Naive B cell (primary cell): ENCODE measurements at regions not wholly inside any gene's neighbourhood (a gene's known extent, or its start where the extent isn't known, plus 50 kb on each side); places are given as distances from the start of the nearest gene placed in this dataset.

ENCODE experiments used
- ATAC-seq, 2 donors: fragments of 150-1000 bp; cut with Tn5 transposase; 2 replicates each; pipeline ENCODE4 v1.10.0; 2021; ENCODE audit warnings: low read depth in 2 of 2, mild to moderate bottlenecking in 2 of 2, moderate library complexity in 2 of 2
- DNase-seq: peaks from one replicate; pipeline ENCODE4 v3.0.0; 2022
- H3K27ac Mint-ChIP-seq, 6 donors: one replicate each; pipeline ENCODE4 v1.8.0; 2020 to 2022; ENCODE audit warnings: mild to moderate bottlenecking in 6 of 6, mixed read lengths in 6 of 6, moderate library complexity in 5 of 6, inconsistent platforms in 2 of 6
- H3K27me3 Mint-ChIP-seq, 3 donors: one replicate each; pipeline ENCODE4 v1.8.0; 2021 to 2022; ENCODE audit warnings: mixed read lengths in 3 of 3, mild to moderate bottlenecking in 1 of 3
- H3K36me3 Mint-ChIP-seq, 2 donors: one replicate each; pipeline ENCODE4 v1.8.0; 2020 to 2022; ENCODE audit warnings: mixed read lengths in 2 of 2, inconsistent platforms in 1 of 2, mild to moderate bottlenecking in 1 of 2
- H3K4me1 Mint-ChIP-seq, 3 donors: one replicate each; pipeline ENCODE4 v1.8.0; 2020 to 2022; ENCODE audit warnings: mixed read lengths in 3 of 3, inconsistent platforms in 1 of 3, mild to moderate bottlenecking in 1 of 3, moderate library complexity in 1 of 3
- H3K4me3 Mint-ChIP-seq, 8 donors: one replicate each; pipeline ENCODE4 v1.8.0; 2020 to 2022; ENCODE audit warnings: mild to moderate bottlenecking in 8 of 8, mixed read lengths in 8 of 8, moderate library complexity in 8 of 8, inconsistent platforms in 2 of 8
- H3K9me3 Mint-ChIP-seq, 7 donors: one replicate each; pipeline ENCODE4 v1.8.0; 2020 to 2022; ENCODE audit warnings: mixed read lengths in 7 of 7, mild to moderate bottlenecking in 5 of 7, inconsistent platforms in 2 of 7, moderate library complexity in 1 of 7

- Mint-ChIP-seq H3K9me3 (peaks cover 0 to 2% (median 0%) of the 10 kb centered on the region in 7 donors), H3K4me1 (peaks cover 22 to 24% (median 22%) of the 10 kb centered on the region in 3 donors), H3K4me3 (no peak overlapping the region), H3K27me3 (peaks cover 0 to 5% (median 0%) of the 10 kb centered on the region in 3 donors), H3K36me3 (no peaks in the 10 kb centered on the region), H3K27ac (peak overlapping the region in 2 of 6 donors; percentile 36 to 86)
- ATAC-seq = no peak
- no peak for DNase-seq
Measured at GRCh38 chr1:234735476-234735875, 125.5 kb upstream of the IRF2BP2 start.

GRCh38 chr1:234734869-234735268 is 124.9 kb upstream of the IRF2BP2 start:
- Mint-ChIP-seq H3K9me3 (no peaks in the 10 kb centered on the region), H3K36me3 (no peaks in the 10 kb centered on the region), H3K27ac (peak overlapping the region in 2 of 6 donors; percentile 24 to 33), H3K27me3 (no peaks in the 10 kb centered on the region), H3K4me3 (no peak overlapping the region), H3K4me1 (peaks cover 28 to 30% (median 28%) of the 10 kb centered on the region in 3 donors)
- DNase-seq (no peak), ATAC-seq (no peak)

GRCh38 chr1:234734412-234734835 is 124.4 kb upstream of the IRF2BP2 start:
- H3K4me1 Mint-ChIP-seq = peaks cover 28 to 33% (median 30%) of the 10 kb centered on the region in 3 donors
- H3K9me3 Mint-ChIP-seq = no peaks in the 10 kb centered on the region
- DNase-seq (no peak), ATAC-seq (no peak)
- H3K27me3 Mint-ChIP-seq = no peaks in the 10 kb centered on the region
- H3K27ac Mint-ChIP-seq = peak overlapping the region in 2 of 6 donors; percentile 78 to 79
- no peaks in the 10 kb centered on the region for H3K36me3 Mint-ChIP-seq
- no peak overlapping the region for H3K4me3 Mint-ChIP-seq

- H3K36me3 Mint-ChIP-seq = no peaks in the 10 kb centered on the region
- DNase-seq (no peak), ATAC-seq (no peak)
- no peak overlapping the region for H3K4me3 Mint-ChIP-seq
- no peaks in the 10 kb centered on the region for H3K9me3 Mint-ChIP-seq
- no peak overlapping the region for H3K27ac Mint-ChIP-seq
- no peaks in the 10 kb centered on the region for H3K27me3 Mint-ChIP-seq
- peaks cover 28 to 33% (median 30%) of the 10 kb centered on the region in 3 donors for H3K4me1 Mint-ChIP-seq
Measured at GRCh38 chr1:234733427-234733826, 123.4 kb upstream of the IRF2BP2 start.

DNA sequence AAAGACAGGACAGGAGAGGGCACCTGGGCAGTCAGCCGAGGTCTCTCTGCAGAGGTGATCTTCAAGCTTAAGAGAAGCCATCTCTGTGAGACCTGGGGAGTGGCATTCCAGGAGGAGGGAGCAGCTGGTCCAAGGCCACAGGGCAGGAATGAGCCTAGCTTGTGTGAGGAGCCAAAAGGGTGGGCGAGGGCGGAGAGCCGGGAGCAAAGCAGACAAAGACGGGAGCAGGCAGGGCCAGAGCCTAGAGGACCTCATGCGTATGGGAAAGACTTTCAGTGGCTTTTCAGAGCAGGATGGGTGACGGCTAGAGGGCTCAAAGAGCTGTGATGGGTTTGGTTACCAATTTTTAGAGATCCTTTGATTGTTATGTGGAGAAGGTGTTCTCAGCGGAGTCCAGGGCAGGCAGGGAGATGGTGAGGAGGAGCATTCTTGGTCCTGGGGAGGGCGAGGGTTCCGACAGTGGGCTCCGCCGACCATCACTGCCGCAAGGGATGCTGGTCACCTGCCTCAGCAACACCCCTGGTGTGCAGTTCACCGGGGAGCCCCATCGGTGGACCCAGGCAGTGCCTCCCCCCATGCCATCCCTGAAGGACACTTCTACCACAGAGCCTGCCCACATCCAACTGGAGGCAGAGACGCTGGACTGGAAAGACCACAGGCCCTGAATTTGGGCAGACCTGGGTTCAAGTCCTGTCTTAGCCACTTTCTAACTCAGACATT is 122.9 kb upstream of the IRF2BP2 start:
- ATAC-seq (no peak), DNase-seq (no peak)
- no peaks in the 10 kb centered on the region for H3K27me3 Mint-ChIP-seq
- peaks cover 28 to 33% (median 32%) of the 10 kb centered on the region in 3 donors for H3K4me1 Mint-ChIP-seq
- H3K27ac Mint-ChIP-seq = peak overlapping the region in 3 of 6 donors; percentile 57 to 86 (median 84)
- H3K9me3 Mint-ChIP-seq = no peaks in the 10 kb centered on the region
- H3K4me3 Mint-ChIP-seq = no peak overlapping the region
- H3K36me3 Mint-ChIP-seq = no peaks in the 10 kb centered on the region

DNA sequence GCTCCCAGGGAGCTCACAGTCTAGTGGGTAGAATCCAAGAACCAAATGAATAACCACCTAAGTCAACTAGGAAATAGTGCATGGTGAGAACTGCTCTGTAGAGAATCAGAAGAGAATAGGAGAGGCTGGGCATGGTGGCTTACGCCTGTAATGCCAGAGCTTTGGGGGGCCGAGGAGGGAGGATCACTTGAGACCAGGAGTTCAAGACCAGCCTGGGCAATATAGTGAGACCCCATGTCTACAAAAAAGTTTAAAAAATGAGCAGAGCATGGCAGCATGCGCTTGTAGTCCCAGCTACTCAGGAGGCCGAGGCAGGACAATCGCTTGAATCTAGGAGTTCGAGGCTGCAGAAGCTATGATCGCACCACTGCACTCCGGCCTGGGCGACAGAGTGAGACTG is 122.3 kb upstream of the IRF2BP2 start:
- ATAC-seq = no peak
- H3K9me3 Mint-ChIP-seq = no peaks in the 10 kb centered on the region
- no peaks in the 10 kb centered on the region for H3K27me3 Mint-ChIP-seq
- peak overlapping the region in 2 of 6 donors; percentile 86 to 92 for H3K27ac Mint-ChIP-seq
- peaks cover 28 to 38% (median 37%) of the 10 kb centered on the region in 3 donors for H3K4me1 Mint-ChIP-seq
- peak overlapping the region in 1 of 8 donors; percentile 43 for H3K4me3 Mint-ChIP-seq
- no peak for DNase-seq
- no peaks in the 10 kb centered on the region for H3K36me3 Mint-ChIP-seq

DNA sequence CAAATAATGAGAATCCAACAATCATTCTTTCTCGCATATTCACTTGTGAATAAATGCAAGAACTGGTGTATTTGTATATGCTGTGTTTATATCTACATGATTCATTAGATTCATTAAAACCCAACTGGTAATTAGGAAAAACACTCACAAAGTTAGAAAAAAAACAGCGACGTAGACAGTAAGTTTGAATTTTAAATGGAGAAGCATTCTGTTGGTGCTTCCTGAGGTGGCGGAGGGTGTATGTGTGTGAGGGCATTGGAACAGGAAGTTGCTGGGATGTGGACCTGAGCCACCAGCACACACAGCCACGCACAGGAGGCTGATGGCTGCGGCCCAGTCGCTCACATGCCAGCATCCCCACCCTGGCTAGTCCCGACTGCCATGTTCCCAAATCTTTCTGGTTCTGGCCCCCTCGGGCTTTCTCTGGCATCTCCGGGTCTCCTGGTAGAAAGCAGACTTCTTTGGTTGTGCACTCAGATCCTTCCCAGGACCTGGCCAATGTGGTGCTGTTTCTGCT is 121.6 kb upstream of the IRF2BP2 start:
- no peak for ATAC-seq
- no peaks in the 10 kb centered on the region for H3K36me3 Mint-ChIP-seq

GRCh38 chr1:234730770-234731568 is 121.0 kb upstream of the IRF2BP2 start:
- Mint-ChIP-seq H3K9me3 (no peaks in the 10 kb centered on the region), H3K27me3 (no peaks in the 10 kb centered on the region), H3K36me3 (no peaks in the 10 kb centered on the region), H3K4me1 (peaks cover 31 to 47% (median 46%) of the 10 kb centered on the region in 3 donors), H3K27ac (peak overlapping the region; percentile 24 to 87 (median 76)), H3K4me3 (peak overlapping the region in 5 of 8 donors; percentile 12 to 59 (median 23))
- peak; percentile 22 for DNase-seq
- peak; percentile 95 to 97 for ATAC-seq

More for the DNA sequence above, 121.6 kb upstream of the IRF2BP2 start:
- Mint-ChIP-seq H3K4me1 (peaks cover 31 to 44% (median 44%) of the 10 kb centered on the region in 3 donors), H3K27me3 (no peaks in the 10 kb centered on the region), H3K4me3 (peak overlapping the region in 1 of 8 donors; percentile 43), H3K27ac (peak overlapping the region in 4 of 6 donors; percentile 44 to 86 (median 68)), H3K9me3 (no peaks in the 10 kb centered on the region)
- no peak for DNase-seq

DNA sequence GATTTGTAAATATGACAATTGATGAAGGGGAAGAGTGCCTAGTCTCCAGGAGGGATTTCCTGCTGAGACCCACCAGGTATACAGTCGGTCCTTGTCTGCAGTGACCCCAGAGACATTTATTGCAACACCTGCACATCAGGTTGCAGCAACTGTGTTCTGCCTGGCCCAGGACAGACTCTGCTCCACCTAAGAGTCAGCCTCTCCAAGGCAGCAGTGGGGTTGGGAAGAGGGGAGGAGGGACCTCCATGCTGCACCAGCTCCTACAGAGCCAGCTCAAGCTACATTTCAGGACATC is 120.4 kb upstream of the IRF2BP2 start:
- Mint-ChIP-seq H3K36me3 (no peaks in the 10 kb centered on the region), H3K4me1 (peaks cover 32 to 52% (median 51%) of the 10 kb centered on the region in 3 donors), H3K27me3 (no peaks in the 10 kb centered on the region), H3K9me3 (no peaks in the 10 kb centered on the region), H3K27ac (peak overlapping the region in 3 of 6 donors; percentile 33 to 86 (median 44)), H3K4me3 (peak overlapping the region in 2 of 8 donors; percentile 25 to 46)
- no peak for DNase-seq
- ATAC-seq = no peak

GRCh38 chr1:234729561-234730474 is 119.8 kb upstream of the IRF2BP2 start:
- Mint-ChIP-seq H3K4me3 (peak overlapping the region in 1 of 8 donors; percentile 26), H3K36me3 (no peaks in the 10 kb centered on the region), H3K27ac (peak overlapping the region in 2 of 6 donors; percentile 44 to 61), H3K27me3 (no peaks in the 10 kb centered on the region), H3K4me1 (peaks cover 37 to 59% (median 57%) of the 10 kb centered on the region in 3 donors), H3K9me3 (no peaks in the 10 kb centered on the region)
- DNase-seq (no peak), ATAC-seq (no peak)

- Mint-ChIP-seq H3K4me1 (peaks cover 47 to 69% (median 68%) of the 10 kb centered on the region in 3 donors), H3K27me3 (no peaks in the 10 kb centered on the region), H3K27ac (no peak overlapping the region), H3K9me3 (no peaks in the 10 kb centered on the region), H3K4me3 (no peak overlapping the region), H3K36me3 (no peaks in the 10 kb centered on the region)
- DNase-seq (no peak), ATAC-seq (no peak)
Measured at GRCh38 chr1:234728740-234729139, 118.8 kb upstream of the IRF2BP2 start.

GRCh38 chr1:234727018-234727940 is 117.3 kb upstream of the IRF2BP2 start:
- DNase-seq (no peak), ATAC-seq (no peak)
- no peaks in the 10 kb centered on the region for H3K9me3 Mint-ChIP-seq
- peak overlapping the region in 2 of 8 donors; percentile 12 to 18 for H3K4me3 Mint-ChIP-seq
- no peaks in the 10 kb centered on the region for H3K36me3 Mint-ChIP-seq
- no peaks in the 10 kb centered on the region for H3K27me3 Mint-ChIP-seq
- peaks cover 45 to 75% (median 74%) of the 10 kb centered on the region in 3 donors for H3K4me1 Mint-ChIP-seq
- peak overlapping the region in 3 of 6 donors; percentile 28 to 63 (median 40) for H3K27ac Mint-ChIP-seq
